HG03439 (cell line): ENCODE measurements at regions not wholly inside any gene's neighbourhood (a gene's known extent, or its start where the extent isn't known, plus 50 kb on each side); places are given as distances from the start of the nearest gene placed in this dataset.
"Not testable (repeated sequence)": the region's sequence is repeated elsewhere in the genome, so short reads cannot be mapped to it uniquely, and the experiment has no call there.

Source experiments
- ATAC-seq: cut with Tn5 transposase; IDR thresholded peaks from one replicate; pipeline ENCODE4 v1.9.1; 2021; ENCODE audit warnings: mild to moderate bottlenecking, moderate library complexity; ENCODE audit not compliant: unreplicated experiment

DNA sequence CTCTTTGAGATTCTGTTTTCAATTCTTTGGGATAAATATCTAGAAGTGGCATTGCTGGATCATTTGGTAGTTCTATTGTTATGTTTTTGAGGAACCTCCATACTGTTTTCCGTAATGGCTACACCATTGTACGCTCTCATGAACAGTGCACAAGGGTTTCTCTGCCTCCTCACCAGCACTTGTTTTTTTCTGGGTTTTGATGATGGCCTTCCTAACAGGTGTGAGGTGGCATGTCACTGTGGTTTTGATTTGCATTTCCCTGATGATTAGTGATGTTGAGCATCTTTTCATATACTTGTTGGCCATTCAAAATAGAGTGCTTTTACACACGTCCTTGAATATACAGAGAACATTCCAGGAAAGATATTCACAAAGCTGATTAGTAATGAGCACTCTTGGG lies 86.8 kb upstream of the ADORA2B start:
- ATAC-seq, result not testable (repeated sequence)

DNA sequence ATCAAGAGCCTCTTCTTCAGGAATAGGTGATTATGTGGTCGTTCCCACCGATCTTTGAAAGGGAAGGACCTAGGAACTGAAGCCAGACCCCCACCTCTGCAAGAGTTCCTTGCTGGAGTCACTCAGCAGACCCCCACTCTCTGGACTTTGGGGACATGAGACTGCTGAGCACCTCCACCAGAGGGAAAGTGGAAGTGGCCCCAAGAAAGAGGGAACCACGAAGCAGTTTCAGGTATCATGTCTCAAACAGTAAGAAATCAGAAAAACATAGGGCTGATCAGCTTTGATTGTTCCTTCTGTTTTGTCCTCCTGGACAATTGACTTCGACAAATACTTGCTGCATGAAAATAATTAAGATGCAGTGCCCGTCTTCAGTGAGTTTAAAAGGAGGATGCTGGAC lies 84.2 kb upstream of the ADORA2B start:
- not testable (repeated sequence) for ATAC-seq

DNA sequence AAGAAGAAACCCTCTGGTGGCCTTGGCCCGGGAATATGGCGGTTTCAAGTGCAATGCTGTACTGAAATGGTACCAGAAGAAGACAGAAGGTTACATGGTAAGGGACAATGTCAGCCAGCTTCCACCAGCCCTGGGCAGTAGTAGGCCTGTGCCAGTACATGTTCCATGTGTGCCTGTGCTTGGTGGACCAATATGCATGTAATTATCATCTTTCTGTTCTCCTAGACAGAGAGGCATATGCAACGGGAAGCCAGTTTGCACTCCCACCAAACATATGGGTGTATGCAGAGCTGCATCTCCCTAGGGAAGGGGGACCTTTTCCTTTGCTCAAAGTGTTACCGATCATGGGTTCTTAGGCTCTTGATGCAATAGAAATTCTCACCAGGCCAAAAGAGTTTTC lies 80.9 kb upstream of the ADORA2B start:
- not testable (repeated sequence) for ATAC-seq

DNA sequence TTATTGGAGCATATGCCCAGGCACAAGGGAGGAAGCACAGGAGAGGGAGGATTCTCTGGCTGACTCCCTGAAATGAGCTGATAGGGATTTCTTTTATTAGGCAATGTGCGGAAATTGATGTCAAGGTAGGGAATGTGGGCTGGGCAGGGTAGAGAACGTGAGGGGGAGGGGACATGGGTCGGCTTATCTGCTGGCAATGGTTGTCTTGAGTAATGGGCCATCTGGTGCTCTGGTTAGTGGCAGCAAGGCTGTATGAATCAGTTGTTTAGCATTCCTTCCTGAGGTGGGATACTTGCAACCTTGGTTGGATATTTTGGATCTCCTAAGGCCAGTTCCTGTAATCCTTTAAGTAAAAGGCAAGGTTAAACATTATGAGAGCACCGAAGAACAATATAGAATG lies 80.5 kb upstream of the ADORA2B start:
- ATAC-seq, result not testable (repeated sequence)

DNA sequence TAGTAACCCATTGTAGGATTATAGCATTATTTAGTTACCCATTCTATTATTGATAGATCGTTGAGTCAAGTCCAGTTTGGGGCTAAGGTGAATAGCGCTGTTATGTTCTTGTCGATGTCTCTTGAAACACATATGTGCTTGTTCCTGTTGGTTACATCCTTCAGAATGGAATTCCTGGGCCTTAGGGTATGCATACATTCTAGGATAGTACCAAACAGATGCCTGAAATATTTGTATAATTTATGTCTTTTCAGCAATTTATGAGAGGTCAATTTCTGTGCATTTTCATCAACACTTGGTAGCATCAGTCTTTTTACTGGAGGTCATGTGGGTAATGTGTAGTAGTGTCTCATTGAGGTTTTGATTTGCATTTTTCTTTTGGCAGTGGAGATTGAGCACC lies 78.9 kb upstream of the ADORA2B start:
- ATAC-seq, result not testable (repeated sequence)

DNA sequence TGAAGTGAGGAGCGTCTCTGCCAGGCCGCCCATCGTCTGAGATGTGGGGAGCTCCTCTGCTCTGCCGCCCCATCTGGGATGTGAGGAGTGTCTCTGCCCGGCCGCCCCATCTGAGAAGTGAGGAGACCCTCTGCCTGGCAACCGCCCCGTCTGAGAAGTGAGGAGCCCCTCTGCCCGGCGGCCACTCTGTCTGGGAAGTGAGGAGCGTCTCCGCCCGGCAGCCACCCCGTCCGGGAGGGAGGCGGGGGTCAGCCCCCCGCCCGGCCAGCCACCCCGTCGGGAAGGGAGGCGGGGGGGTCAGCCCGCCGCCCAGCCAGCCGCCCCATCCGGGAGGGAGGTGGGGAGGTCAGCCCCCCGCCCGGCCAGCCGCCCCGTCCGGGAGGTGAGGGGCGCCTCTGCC lies 77.6 kb upstream of the ADORA2B start:
- not testable (repeated sequence) for ATAC-seq

DNA sequence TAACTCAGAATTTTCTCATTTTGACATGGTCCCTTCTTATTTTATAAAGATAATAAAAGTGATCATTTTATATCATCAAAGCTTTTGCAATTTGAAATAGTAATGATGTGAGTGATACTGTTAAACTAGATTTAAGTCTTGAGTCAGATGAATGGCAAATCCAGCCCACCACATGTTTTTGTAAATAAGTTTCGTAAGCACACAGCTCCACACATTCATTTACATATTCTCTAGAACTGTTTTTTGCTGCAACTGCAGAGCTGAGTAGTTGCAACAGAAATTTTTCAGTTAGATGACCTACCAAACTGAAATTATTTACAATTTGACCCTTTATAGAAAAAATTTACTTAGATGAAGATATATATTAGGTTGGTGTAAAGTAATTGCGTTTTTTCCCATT lies 75.1 kb upstream of the ADORA2B start:
- ATAC-seq, result not testable (repeated sequence)

DNA sequence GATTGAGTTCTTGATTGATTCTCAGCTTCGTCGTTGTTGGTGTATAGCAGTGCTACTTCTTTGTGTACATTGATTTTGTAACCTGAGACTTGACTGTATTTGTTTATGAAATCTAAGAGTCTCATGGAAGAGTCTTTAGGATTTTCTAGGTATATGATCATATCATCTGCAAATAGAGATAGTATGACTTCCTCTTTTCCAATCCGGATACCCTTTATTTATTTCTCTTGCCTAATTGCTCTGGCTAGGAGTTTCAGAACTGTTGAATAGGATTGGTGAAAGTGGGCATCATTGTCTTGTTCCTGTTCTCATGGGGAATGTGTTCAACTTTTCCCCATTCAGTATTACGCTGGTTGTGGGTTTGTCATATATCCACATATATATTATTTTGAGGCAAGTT lies 72.3 kb upstream of the ADORA2B start:
- ATAC-seq, result not testable (repeated sequence)

DNA sequence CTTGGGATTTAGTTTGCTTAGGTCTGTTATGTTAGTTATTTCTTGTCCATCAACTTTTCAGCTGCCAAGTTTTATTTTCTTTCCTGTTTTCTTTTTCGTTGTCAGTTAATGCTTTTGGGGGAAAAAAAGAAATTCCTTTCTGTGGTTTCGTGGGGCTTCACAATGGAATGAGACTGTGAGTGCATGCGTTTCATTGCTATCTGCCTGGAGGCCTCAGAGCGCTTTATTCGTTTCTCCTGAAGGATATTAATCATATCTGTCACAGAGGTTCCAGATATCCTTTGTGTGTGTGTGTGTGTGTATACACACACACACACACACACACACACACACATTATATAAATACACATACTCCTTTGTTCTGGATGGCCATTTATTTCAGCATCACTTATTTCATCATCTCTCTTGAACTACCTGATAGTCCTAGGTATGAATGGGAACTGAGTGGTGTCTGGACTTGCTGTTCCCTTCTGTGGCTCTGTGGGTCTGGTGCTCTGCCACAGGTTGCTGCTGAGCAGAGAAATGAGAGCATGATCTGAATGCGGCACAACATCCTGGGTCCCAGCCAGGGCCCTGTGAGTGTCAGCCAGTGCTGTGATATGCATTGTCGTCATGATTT lies 66.9 kb upstream of the ADORA2B start:
- ATAC-seq, result not testable (repeated sequence)

DNA sequence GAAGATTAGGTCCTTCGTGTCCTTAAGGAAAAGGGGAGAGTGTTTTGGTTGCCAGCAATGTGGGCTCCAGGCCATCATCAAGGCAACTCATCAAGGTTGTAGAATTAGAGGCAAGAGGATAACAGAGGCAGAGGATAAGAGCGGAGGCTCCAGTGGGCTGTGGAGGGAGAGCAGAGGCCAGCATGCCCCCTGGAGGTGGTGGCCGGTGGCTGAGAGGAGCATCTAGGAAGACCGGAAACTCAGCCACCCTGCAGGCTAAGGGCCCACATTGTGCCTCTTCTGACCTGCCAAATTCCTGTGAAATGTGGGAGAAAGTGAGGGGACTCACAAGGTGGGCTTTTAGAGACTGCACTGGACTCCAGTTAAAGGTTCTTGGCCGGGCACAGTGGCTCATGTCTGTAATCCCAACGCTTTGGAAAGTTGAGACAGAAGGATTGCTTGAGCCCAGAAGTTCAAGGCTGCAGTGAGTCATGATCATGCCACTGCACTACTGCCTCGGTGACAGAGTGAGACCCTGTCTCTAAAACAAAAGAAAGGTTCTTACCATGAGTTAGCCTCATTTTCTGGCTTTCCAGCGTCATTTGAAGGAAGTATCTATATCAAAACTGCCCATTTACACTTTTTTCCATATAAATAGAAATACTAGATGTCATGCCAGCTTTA lies 62.7 kb upstream of the ADORA2B start:
- ATAC-seq, result no peak

DNA sequence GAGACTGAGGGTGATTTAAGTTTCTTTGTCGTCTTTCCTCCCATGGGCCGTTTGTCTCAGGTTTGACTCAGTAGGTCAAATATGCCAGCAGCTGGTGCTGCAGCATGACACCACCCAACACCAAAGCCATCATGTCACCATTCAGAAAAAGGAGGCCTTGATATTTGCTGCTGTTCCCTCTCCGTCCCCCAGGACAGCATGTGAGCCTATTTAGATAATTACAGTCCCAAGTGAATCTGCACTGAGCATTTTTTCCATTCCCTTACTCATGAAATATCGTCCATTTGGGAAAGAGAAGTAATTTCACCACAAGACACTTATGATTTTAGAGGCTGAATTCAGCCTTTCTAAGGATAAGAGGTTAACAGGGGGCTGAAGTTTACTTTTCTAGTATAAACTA lies 62.2 kb upstream of the ADORA2B start:
- ATAC-seq, result no peak

DNA sequence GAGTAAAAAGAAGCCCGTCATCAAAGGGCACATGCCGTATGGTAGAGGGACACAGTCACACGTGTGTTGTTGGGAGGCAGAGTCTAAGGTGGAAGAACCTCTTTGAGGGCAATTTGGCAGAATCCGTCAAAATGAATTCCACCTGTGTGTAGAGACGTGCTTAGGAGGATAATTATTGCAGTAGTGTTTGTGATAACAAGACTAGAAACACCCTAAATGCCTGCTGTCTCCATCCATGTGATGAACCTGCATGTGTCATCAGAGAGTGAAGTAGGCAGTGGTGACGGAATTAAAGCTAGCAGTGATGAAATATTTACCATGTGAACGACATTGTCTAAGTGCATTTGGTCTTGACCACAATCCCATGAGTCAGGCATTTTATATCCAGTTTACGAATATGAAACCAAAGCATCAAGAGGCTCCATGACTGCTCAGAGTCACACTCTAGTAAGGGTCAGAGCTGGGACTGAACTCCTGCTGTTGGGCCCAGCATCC lies 61.3 kb upstream of the ADORA2B start:
- ATAC-seq, result no peak

DNA sequence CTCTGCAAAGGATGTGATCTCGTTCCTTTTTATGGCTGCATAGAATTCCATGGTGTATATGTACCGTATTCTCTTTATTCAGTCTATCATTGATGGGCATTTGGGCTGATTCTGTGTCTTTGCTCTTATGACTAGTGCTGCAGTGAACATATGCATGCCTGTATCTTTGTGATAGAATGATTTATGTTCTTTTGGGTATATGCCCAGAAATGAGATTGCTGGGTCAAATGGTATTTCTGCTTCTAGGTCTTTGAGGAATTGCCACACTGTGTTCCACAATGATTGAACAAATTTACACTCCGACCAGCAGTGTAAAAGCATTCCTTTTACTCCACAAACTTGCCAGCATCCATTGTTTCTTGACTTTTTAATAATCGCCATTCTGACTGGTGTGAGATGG lies 60.2 kb upstream of the ADORA2B start:
- no peak for ATAC-seq

DNA sequence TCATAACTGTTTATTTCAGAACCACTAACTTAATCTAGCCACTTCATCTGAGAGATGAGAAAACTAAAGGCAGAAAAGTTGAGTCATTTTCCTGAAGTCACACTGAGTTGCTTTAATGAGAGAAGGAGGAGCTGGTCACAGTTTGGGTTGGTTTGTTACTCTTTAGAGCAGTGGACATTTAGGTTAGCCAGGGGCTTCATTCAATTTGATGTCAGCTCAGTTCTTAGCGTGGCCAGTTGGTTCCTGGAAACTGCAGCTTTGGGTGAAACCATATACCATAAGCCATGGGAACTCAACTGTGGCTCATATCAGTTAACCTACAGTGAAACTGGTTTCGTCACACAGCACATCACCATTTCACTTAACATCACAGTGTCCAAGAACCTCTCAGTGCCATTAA lies 59.2 kb upstream of the ADORA2B start:
- no peak for ATAC-seq

DNA sequence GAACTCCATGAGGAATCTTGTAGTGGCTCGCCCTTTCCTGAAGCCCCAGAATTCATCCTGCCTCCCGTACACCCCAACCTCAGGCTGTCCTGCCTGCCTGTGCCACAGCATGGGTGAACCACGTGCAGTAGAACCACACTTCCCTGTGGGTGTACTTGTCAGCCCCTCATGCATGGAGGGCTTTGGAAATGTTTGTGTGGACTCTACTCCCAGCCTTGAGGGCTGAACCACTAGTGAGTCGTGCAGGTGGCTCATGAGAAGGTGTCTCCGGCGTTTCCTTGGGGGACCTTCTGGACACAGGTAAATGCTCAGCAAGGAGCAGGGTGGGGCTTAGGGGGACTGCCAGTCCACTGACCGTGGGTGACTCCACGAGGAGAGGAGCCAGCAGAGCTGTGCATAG lies 58.7 kb upstream of the ADORA2B start:
- no peak for ATAC-seq

DNA sequence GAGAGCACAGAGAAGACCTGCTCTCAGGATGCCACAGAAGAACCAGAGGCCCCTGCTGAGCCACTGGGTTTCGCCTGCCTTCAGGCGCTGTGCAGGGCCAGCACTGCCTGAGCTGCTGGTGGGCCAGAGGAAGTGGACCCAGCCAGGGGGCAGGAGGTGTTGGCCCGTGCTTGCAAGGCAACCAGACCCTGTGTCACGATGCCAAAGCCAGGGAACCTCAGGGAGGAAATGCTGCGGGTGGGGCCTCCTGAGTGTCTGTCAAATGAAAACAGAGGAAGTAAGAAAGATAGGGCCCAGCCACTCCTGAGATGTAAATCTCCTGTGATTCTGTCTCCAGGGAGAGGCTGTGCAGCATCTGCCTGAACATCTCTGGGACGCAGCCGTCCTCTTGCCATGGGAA lies 58.1 kb upstream of the ADORA2B start:
- ATAC-seq, result no peak

DNA sequence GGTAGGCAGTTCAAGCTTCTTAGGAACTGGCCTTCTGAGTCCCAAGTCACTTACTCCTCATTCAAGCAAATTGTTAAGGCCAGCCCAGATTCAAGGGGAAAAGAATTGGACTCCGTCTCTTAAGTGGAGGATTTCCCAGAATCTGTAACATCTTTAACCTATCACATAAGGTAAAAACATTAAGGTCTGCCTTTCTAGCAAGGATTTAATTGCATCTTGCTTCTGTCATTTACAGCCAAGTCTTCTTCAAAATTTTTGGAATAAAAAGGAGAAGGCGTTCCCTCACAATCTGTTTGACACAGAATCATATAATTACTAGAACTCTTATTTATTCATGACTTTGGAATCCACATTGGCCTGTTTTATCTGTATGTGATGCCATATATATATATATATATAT lies 56.5 kb upstream of the ADORA2B start:
- ATAC-seq, result no peak

DNA sequence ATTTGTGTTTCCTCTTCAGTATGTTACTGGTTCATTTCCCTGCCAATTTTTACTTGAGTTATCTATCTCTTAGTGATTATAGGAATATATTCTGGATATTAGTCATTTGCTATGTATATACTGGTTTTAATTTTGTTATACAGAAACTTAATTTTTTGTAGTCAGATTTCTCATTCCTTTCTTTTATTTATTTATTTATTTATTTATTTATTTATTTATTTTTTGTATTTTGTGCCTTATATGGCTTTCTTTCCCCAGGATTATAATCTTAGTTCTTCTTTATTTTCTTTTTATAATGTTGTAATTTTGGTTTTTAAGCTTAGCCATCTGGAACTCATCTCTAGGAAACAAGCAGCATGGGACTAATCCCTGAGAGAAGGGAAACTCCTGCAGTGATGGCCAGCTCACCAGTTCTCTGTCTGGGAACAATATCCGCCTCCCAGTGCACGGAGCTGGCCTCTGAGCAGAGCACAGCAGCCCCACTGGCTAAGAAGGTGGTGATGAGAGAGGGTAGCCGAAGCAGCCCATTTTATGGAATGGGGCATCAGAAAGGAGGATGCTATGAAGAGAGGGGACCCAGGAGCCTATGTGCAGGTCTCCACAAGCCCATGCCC lies 54.5 kb upstream of the ADORA2B start:
- no peak for ATAC-seq

DNA sequence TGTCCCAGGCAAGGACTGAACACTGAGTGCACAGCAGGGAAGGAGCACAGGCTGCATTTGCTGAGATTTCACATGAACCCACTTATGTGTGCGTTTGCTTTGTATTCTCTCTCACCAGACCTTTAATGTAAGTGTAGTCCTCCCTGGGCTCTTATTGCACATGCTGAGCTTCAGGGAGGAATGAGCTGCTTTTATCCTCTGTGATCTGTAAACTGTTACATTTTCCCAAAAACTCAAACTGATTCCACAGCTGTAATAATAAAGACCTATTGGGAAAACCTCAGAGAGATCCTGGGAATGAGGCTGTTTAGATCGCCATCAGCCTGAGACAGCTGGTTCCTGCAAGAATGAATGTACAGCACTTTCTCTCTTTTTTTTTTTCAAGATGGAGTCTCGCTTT lies 53.6 kb upstream of the ADORA2B start:
- ATAC-seq, result no peak

DNA sequence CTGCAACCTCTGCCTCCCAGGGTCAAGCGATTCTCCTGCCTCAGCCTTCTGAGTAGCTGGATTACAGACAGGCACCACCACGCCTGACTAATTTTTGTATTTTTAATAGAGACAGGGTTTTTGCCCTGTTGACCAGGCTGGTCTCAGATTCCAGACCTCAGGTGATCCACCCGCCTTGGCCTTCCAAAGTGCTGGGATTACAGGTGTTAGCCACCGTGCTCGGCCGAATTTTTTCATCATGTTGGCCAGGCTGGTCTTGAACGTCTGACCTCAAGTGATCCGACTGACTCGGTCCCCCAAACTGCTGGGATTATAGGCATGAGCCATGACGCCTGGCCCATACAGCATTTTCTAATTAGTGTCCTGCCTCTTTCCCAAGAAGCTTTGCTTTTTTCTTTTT lies 52.7 kb upstream of the ADORA2B start:
- ATAC-seq, result no peak

DNA sequence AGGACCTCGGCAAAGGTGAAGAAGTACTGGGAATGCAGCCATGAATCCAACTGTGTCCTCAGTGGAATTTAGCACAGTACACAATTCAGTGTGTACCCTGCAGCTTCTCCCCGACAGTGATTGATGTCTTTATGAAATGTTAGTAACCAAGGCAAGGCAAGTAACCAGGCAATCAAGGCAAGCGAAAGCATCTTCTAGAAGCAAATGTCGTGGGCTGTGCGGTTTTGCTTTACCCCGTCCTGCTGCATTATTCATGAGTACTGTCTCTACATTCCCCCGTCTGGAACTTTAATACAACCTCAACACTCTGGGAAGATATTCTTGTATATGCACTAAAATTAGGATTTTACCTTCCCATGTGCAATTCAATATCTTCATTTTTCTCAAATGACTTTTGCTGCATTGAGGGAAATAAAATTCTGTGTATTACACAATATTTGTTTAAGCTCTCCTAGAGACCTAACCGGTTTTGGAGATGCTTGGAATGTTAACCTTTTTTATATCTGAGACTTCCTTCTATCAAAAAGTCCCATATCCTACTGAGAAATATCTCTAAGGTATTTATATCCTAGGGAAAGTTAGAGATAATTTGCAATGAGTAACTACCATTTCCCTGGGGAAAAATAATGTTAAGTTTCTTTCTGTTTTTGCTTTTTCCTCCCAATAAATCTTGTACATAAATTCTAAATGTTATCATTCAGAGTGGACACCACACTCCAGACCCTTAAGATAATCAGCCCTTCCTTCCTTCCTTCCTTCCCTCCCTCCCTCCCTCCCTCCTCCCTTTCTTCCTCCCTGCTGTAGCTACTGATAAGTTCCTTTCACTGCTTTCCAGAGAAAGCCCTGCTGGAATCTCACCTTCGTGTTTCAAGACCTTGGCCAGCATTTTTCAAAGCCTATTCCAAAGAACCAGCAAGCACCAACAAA lies 51.9 kb upstream of the ADORA2B start:
- ATAC-seq, result no peak
